ENCODE measurements at regions not wholly inside any gene's neighbourhood (a gene's known extent, or its start where the extent isn't known, plus 50 kb on each side); places are given as distances from the start of the nearest gene placed in this dataset.

GRCh38 chr18:76233876-76234675 is 261.0 kb downstream of the ZNF516 start:
- DNase-seq (ENCODE audit: low read depth) = no peak
- TF ChIP-seq CTCF (conservative IDR thresholded peaks at IDR 0.05; ENCODE audit: low read depth, low read length) = no peak

GRCh38 chr18:76233406-76233805 is 261.6 kb downstream of the ZNF516 start:
- TF ChIP-seq CTCF (conservative IDR thresholded peaks at IDR 0.05; ENCODE audit: low read depth, low read length) = no peak
- no peak for DNase-seq (ENCODE audit: low read depth)
- H3K4me3 ChIP-seq (ENCODE audit: low read depth, low read length) = no peak overlapping the region

More at GRCh38 chr18:76233876-76234675, 261.0 kb downstream of the ZNF516 start:
- no peak overlapping the region for H3K4me3 ChIP-seq (ENCODE audit: low read depth, low read length)

GRCh38 chr18:76232779-76233178 is 262.3 kb downstream of the ZNF516 start:
- no peak overlapping the region for H3K4me3 ChIP-seq (ENCODE audit: low read depth, low read length)
- no peak for DNase-seq (ENCODE audit: low read depth)
- no peak for TF ChIP-seq CTCF (conservative IDR thresholded peaks at IDR 0.05; ENCODE audit: low read depth, low read length)

- DNase-seq (ENCODE audit: low read depth) = no peak
- no peak overlapping the region for H3K4me3 ChIP-seq (ENCODE audit: low read depth, low read length)
- no peak for TF ChIP-seq CTCF (conservative IDR thresholded peaks at IDR 0.05; ENCODE audit: low read depth, low read length)
Observed at GRCh38 chr18:76232010-76232409, 263.0 kb downstream of the ZNF516 start.

GRCh38 chr18:76231402-76231801 is 263.6 kb downstream of the ZNF516 start:
- no peak for TF ChIP-seq CTCF (conservative IDR thresholded peaks at IDR 0.05; ENCODE audit: low read depth, low read length)
- no peak overlapping the region for H3K4me3 ChIP-seq (ENCODE audit: low read depth, low read length)
- DNase-seq (ENCODE audit: low read depth) = no peak

GRCh38 chr18:76230791-76231190 is 264.3 kb downstream of the ZNF516 start:
- H3K4me3 ChIP-seq (ENCODE audit: low read depth, low read length) = no peak overlapping the region
- no peak for TF ChIP-seq CTCF (conservative IDR thresholded peaks at IDR 0.05; ENCODE audit: low read depth, low read length)
- DNase-seq (ENCODE audit: low read depth) = no peak

GRCh38 chr18:76228716-76229115 is 266.3 kb downstream of the ZNF516 start:
- no peak for DNase-seq (ENCODE audit: low read depth)
- TF ChIP-seq CTCF (conservative IDR thresholded peaks at IDR 0.05; ENCODE audit: low read depth, low read length) = no peak
- H3K4me3 ChIP-seq (ENCODE audit: low read depth, low read length) = no peak overlapping the region
